GM11168 (cell line): ENCODE measurements at regions not wholly inside any gene's neighbourhood (a gene's known extent, or its start where the extent isn't known, plus 50 kb on each side); places are given as distances from the start of the nearest gene placed in this dataset.

Experiments
- in situ Hi-C: fragments of 300-500 bp; cut with MboI; formaldehyde crosslinking; loops from one replicate; pipeline ENCODE4 v1.12.0; 2022; ENCODE audit warnings: low sequenced_read_pairs; ENCODE audit not compliant: unreplicated experiment

DNA sequence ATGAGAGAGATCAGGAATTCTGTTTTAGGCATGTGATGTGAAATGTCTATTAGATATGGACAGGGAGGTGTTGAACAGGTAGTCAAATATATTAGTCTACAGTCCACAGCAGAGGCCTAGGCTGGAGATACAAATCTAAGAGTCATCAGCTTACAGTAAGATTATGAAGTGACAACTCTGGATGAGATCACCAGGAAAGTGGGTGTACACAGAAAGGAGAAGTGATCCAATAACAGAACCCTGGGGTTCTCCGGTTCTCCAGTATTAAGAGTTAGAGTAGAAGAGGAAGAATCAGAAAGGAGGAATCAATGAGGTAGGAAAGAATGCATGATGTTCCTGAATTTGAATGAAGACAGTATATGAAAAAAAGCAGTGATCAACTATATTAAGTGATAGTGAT lies 362.3 kb downstream of the FIGN start:
- in situ Hi-C loops = no loop called here

DNA sequence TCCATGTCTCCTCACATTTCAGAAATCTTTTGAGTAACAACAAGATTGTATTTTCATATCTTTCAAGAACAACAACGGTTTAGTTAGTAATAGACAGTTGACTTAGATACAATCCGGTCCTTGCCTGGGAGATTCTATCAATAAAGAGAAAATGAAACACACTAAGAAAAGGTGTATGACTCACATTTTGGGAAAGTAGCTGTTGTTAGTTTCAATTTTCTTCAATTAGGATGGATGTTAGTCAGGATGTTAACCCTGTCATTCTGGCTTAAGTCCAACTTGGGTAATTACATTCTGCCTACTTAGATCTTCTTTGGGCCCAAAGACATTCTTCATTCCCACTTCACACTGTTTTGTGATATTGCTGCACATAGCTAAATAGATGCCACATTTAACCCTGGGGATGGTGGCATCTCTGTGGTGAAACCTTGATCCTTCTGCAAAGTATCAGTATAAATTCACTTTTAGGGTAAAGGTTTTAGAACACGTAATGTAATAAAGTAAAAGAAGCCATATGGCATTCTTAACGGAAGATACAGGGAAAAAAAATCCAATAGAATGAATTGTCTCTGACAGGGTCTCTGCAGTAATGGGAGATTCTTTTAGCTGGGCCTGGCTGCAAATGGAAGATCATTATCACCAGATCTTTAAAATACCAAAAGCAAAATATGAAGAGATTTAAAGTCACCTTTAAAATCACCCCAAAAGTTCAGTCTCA lies 365.5 kb downstream of the FIGN start:
- in situ Hi-C loops = no loop called here

GRCh38 chr2:163369111-163369510 lies 366.7 kb downstream of the FIGN start:
- in situ Hi-C loops = no loop called here

DNA sequence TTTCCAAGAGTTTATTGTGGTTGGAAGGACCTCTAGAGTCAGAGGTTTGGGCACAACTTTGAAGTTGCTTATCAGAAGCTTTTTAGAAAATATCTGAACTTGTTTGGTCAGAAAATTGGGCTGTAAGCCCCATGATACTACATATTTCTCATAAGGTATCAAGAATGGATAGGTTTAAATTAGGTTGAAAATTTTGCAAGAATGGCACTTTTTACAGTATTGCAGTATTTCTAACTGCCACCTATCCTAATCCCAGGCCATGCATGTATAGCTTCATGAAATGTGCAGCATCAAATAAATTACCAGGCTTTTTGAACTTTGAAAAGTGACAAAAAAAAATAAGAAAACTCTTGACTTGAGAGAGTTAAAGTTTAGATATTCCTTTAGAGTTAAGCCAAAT lies 367.2 kb downstream of the FIGN start:
- in situ Hi-C loops = no loop called here

DNA sequence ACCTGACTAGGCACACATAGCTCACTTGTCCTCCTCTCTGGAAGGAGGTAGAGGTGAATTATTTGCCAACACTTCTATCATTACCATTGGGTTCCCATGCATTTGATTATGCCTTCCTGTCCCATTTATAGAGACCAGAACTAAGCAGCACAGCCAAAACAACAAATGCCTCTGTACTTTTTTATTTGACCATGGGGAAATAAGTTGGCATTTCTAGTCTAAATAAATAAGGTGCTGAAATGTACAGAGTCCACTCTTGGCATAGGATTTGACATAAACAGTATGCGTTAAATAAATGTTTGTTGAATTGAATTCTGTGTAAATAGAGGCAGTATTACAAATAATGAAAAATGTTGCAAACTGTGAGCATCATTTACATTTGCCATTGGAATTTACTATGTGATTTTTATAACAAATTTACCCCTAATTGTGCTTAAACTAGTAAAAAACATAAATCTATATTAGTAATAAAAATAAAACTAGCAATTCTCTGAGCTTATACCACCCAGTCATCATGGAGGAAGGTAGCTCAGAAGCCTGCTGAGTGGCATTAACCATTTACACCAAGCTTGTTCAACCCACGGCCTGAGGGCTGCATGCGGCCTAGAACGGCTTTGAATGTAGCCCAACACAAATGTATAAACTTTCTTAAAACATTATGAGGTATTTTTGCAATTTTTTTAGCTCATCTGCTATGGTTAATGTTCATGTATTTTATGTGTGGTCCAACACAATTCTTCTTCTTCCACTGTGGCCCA lies 367.8 kb downstream of the FIGN start:
- in situ Hi-C loops = no loop called here

- in situ Hi-C loops = no loop called here
These were observed 371.1 kb downstream of the FIGN start for GRCh38 chr2:163364736-163365135.

GRCh38 chr2:163353551-163353950 lies 382.3 kb downstream of the FIGN start:
- in situ Hi-C loops = no loop called here

DNA sequence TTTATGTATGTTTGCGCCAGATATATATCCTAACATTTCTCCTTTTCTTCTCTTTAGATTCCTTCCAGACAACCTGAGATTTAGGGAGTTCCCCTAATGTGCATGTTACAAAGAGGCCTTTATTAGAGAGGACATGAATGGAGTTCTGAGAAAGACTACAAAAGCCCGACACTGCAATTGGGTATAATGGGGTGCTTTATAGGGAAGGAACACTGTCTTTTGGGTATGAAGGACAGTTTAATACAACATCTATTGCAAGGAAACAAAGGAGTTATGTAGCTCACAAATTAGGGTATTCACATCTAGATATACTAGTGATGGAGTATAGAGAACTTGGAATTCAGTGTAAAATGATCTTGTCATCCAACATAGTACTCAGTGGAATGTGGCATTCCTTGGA lies 383.8 kb downstream of the FIGN start:
- in situ Hi-C loops = no loop called here

DNA sequence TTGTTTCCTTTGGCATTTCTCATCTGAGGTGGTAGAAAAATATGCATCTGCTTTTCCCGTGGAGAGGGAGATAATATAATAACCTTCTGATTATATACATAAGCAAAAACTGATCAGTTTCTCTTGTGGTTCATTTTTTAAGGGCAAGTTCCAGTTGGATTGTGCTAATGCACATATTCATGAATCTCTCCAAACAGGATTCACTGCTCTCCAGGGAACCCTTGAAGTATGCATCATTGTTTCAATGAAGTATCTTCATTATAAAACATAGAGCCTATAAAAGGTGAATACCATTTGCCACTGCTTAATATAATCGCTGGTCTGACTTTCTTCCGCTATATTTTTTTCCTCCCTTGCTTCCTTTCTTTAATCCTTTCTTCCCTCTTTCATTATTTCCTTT lies 384.7 kb downstream of the FIGN start:
- in situ Hi-C loops = no loop called here

DNA sequence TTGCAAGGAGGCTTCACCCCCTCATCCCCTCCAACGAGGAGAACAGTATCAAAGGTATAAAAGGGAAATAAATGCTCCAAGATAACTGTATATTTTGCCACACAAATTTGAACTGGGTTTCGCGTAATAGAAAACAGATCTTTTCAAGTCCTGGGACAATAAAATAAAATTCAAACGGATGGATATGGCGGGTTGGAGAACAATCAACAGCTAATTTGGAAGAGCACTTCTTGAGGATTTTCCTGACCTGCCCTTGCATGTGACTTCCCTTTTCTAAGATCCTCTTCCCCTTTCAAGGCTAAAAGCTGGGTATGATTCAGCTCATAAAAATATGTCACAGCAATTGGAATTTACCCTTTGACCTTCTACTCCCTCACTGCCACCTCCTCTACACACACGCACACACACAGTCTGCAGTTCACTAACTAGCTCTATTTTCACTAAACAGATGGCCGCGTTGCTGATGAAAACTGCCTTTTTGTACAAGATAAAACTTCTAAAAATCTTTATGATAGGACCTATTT lies 386.9 kb downstream of the FIGN start:
- in situ Hi-C loops = no loop called here

- in situ Hi-C loops = no loop called here
These were observed 387.6 kb downstream of the FIGN start for GRCh38 chr2:163347982-163348856.

GRCh38 chr2:163345795-163346573 lies 389.8 kb downstream of the FIGN start:
- in situ Hi-C loops = no loop called here

DNA sequence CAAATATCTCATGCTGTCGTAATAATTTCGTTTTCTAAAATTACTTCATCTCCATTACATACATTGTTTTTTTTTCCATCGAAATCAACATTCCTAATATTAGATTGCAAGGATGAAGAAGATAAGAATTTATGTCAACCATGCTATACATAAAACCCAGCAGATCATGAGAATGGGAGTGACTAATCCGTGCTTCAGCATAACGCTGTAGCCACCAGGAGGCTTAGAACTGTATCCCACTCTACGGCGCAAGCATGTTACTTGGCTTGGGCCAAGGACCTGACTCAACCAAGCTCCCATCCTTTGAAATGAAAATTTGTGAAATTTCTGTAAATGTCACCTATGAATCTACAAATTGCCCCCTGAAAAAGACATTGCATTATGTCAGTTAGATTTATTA lies 392.5 kb downstream of the FIGN start:
- in situ Hi-C loops = no loop called here

DNA sequence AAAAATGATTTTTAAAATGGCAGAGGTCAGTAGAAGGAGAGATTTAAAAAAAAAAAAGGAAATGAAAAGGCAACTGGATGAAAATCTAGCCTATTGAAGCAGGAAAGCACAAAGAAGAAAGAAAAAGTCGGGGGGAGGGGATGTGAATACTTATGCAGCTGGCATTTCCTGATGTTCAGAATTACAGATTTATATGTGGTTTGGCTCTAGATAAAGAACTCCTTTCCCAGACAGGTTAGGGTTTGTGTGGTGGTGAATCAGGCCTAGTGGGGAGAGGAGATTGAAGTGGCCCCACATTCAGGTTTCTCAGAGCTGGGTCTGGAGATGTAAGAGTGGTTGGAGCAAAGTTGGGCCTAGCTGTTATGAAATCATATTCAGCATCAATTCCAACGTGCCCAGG lies 394.4 kb downstream of the FIGN start:
- in situ Hi-C loops = no loop called here

GRCh38 chr2:163338270-163338669 lies 397.5 kb downstream of the FIGN start:
- in situ Hi-C loops = no loop called here

DNA sequence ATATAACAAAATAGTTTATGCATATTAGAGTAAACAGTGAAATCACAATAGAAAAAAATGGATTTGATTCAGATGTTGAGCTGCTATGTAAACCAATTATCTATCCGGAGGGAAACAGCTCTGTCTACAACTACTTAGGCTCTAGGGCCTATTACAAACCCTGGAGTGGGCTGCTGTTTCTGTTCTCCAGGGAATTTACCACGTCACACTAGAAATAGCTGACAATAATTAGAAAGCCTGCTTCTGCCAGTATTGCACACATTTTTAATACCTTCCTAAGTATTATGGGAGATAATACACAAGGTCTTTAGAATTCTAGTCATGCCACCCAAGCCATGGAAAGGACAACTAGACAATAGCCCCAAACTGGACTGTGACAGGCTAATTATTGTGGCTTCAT lies 411.1 kb downstream of the FIGN start:
- in situ Hi-C loops = no loop called here

- in situ Hi-C loops = no loop called here
These were observed 416.8 kb downstream of the FIGN start for GRCh38 chr2:163319006-163319405.

DNA sequence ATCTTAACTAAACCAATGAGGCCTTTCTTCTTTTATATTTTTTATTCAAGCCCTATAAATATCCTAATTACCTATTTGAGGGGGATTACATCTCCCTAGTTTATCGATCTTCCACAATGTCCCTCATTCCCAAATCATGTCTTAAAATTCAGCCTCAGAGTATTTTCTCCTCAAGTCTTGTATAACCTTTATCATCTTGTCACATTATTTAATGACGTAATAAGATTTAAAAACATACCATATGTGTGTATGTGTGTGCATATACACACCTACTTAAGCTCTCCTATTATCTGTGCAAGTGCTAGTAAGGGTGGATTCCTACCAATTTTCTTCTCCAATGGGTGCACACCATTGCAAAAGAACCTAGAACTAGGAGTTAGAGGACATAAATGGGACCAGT lies 421.1 kb downstream of the FIGN start:
- in situ Hi-C loops = no loop called here

GRCh38 chr2:163312713-163313112 lies 423.1 kb downstream of the FIGN start:
- in situ Hi-C loops = no loop called here

GRCh38 chr2:163306647-163307046 lies 429.2 kb downstream of the FIGN start:
- in situ Hi-C loops = no loop called here
